Right lung (tissue), 2 donors: ENCODE measurements at regions not wholly inside any gene's neighbourhood (a gene's known extent, or its start where the extent isn't known, plus 50 kb on each side); places are given as distances from the start of the nearest gene placed in this dataset.

Experiments used
- DNase-seq, 2 donors: peaks; one replicate each; pipeline ENCODE4 v3.0.0-alpha.2; 2013

- no peak for DNase-seq
These were observed 715.5 kb downstream of the GBE1 start for GRCh38 chr3:81045976-81046375.

- DNase-seq: no peak
These were observed 716.2 kb downstream of the GBE1 start for GRCh38 chr3:81045246-81045645.

- DNase-seq: no peak
These were observed 717.7 kb downstream of the GBE1 start for GRCh38 chr3:81043660-81044199.

- DNase-seq: no peak
These were observed 718.4 kb downstream of the GBE1 start for GRCh38 chr3:81043009-81043408.

- DNase-seq: no peak
These were observed 720.1 kb downstream of the GBE1 start for GRCh38 chr3:81041331-81041730.

GRCh38 chr3:81040107-81040506, 721.3 kb downstream of the GBE1 start:
- no peak for DNase-seq

- DNase-seq: no peak
These were observed 727.8 kb downstream of the GBE1 start for GRCh38 chr3:81033684-81034083.

GRCh38 chr3:81033185-81033584, 728.3 kb downstream of the GBE1 start:
- DNase-seq: no peak

GRCh38 chr3:81029861-81030260, 731.6 kb downstream of the GBE1 start:
- no peak for DNase-seq

GRCh38 chr3:81027344-81027743, 734.1 kb downstream of the GBE1 start:
- no peak for DNase-seq

- DNase-seq: no peak
These were observed 736.9 kb downstream of the GBE1 start for GRCh38 chr3:81024560-81024959.

- no peak for DNase-seq
These were observed 739.1 kb downstream of the GBE1 start for GRCh38 chr3:81022339-81022738.

- no peak for DNase-seq
These were observed 748.1 kb downstream of the GBE1 start for GRCh38 chr3:81013360-81013759.

- no peak for DNase-seq
These were observed 755.5 kb downstream of the GBE1 start for GRCh38 chr3:81005992-81006391.

- no peak for DNase-seq
These were observed 757.6 kb downstream of the GBE1 start for GRCh38 chr3:81003817-81004216.

GRCh38 chr3:81003008-81003645, 758.3 kb downstream of the GBE1 start:
- DNase-seq: no peak

GRCh38 chr3:80999481-80999880, 762.0 kb downstream of the GBE1 start:
- DNase-seq: no peak

- DNase-seq: no peak
These were observed 763.4 kb downstream of the GBE1 start for GRCh38 chr3:80998022-80998421.

- DNase-seq: no peak
These were observed 763.8 kb downstream of the GBE1 start for GRCh38 chr3:80997622-80998021.

- DNase-seq: no peak
These were observed 766.7 kb downstream of the GBE1 start for GRCh38 chr3:80994767-80995166.

- no peak for DNase-seq
These were observed 767.3 kb downstream of the GBE1 start for GRCh38 chr3:80994085-80994665.

GRCh38 chr3:80993241-80993945, 768.1 kb downstream of the GBE1 start:
- DNase-seq: no peak

GRCh38 chr3:80983753-80984152, 777.7 kb downstream of the GBE1 start:
- no peak for DNase-seq
